ENCODE measurements at regions not wholly inside any gene's neighbourhood (a gene's known extent, or its start where the extent isn't known, plus 50 kb on each side); places are given as distances from the start of the nearest gene placed in this dataset.

DNA sequence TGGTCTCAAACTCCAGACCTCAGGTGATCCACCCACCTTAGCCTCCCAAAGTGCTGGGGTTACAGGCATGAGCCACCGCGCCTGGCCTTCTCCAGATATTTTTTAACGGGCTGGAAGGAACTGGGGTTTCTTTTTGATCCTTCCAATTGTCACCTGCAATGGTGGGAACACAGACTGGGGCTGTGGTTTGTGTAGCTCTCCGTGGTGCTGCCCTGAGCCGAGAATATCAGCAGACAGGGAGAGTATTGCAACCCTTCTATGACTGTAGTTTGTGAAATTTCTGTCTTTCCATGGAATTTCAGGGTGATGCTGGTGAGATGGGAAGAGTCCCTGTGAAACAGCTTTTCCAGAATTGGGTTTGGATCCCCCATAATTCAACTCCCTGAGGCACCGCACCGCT is 263.5 kb downstream of the ENGASE start:
- Histone ChIP-seq H2AFZ (ENCODE audit: low read depth, low read length, severe bottlenecking) (no peak overlapping the region), H3K9me3 (ENCODE audit: insufficient read depth, low read length) (no peaks in the 10 kb centered on the region), H3K27ac (ENCODE audit: low read depth, low read length) (no peak overlapping the region), H3K4me2 (ENCODE audit: low read depth, low read length, poor library complexity, severe bottlenecking) (no peak overlapping the region), H3F3A (ENCODE audit: insufficient read depth) (no peaks in the 10 kb centered on the region), H3K79me2 (ENCODE audit: insufficient read depth, low read length) (no peaks in the 10 kb centered on the region), H4K20me1 (ENCODE audit: low read depth, low read length) (no peaks in the 10 kb centered on the region), H3K36me3 (ENCODE audit: low read length) (no peaks in the 10 kb centered on the region), H3K9me2 (replicated peaks; ENCODE audit: insufficient read depth, low read length) (no peaks in the 10 kb centered on the region), H3K9ac (ENCODE audit: low read length) (no peak overlapping the region), H3K27me3 (ENCODE audit: low read length) (no peaks in the 10 kb centered on the region), H3K4me3 (ENCODE audit: insufficient read depth, low read length, poor library complexity, severe bottlenecking) (no peak overlapping the region)
- TF ChIP-seq EZH2phosphoT487 (conservative IDR thresholded peaks at IDR 0.05; ENCODE audit: low read length) = no peak
- TF ChIP-seq CTCF (IDR thresholded peaks at IDR 0.05; ENCODE audit: insufficient read depth, low read length, poor library complexity, severe bottlenecking) = no peak

DNA sequence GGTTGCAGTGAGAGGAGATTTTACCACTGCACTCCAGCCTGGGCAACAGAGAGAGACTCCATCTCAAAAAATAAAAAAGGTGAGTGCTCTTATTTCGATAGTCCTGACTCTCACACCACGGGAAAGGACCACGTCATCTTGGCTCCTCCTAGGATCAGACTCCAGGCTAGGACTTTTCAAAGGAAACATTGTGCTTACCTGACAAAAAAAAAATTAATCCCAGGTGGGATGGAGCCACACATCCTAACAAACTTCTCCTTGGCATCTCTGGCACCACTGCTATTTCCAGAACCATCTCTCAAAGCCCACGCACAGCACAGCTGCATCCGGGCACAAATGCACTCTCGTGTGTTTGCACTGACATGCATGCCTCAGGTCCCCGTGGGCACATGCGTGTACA is 262.4 kb downstream of the ENGASE start:
- no peak overlapping the region for H3K9ac ChIP-seq (ENCODE audit: low read length)
- H3K27ac ChIP-seq (ENCODE audit: low read depth, low read length) = no peak overlapping the region
- H3K9me2 ChIP-seq (replicated peaks; ENCODE audit: insufficient read depth, low read length) = no peaks in the 10 kb centered on the region
- no peak for TF ChIP-seq EZH2phosphoT487 (conservative IDR thresholded peaks at IDR 0.05; ENCODE audit: low read length)
- TF ChIP-seq CTCF (IDR thresholded peaks at IDR 0.05; ENCODE audit: insufficient read depth, low read length, poor library complexity, severe bottlenecking) = no peak
- no peak overlapping the region for H3K4me3 ChIP-seq (ENCODE audit: insufficient read depth, low read length, poor library complexity, severe bottlenecking)
- H3K4me2 ChIP-seq (ENCODE audit: low read depth, low read length, poor library complexity, severe bottlenecking) = no peak overlapping the region
- H3K36me3 ChIP-seq (ENCODE audit: low read length) = no peaks in the 10 kb centered on the region
- H3F3A ChIP-seq (ENCODE audit: insufficient read depth) = no peaks in the 10 kb centered on the region
- H3K9me3 ChIP-seq (ENCODE audit: insufficient read depth, low read length) = no peaks in the 10 kb centered on the region
- no peaks in the 10 kb centered on the region for H3K79me2 ChIP-seq (ENCODE audit: insufficient read depth, low read length)
- no peaks in the 10 kb centered on the region for H4K20me1 ChIP-seq (ENCODE audit: low read depth, low read length)
- no peak overlapping the region for H2AFZ ChIP-seq (ENCODE audit: low read depth, low read length, severe bottlenecking)
- no peaks in the 10 kb centered on the region for H3K27me3 ChIP-seq (ENCODE audit: low read length)

GRCh38 chr17:79335456-79335855 is 260.8 kb downstream of the ENGASE start:
- H3K9ac ChIP-seq (ENCODE audit: low read length) = no peak overlapping the region
- no peaks in the 10 kb centered on the region for H3K36me3 ChIP-seq (ENCODE audit: low read length)
- H3K9me3 ChIP-seq (ENCODE audit: insufficient read depth, low read length) = no peaks in the 10 kb centered on the region
- no peaks in the 10 kb centered on the region for H3K9me2 ChIP-seq (replicated peaks; ENCODE audit: insufficient read depth, low read length)
- H3K4me2 ChIP-seq (ENCODE audit: low read depth, low read length, poor library complexity, severe bottlenecking) = no peak overlapping the region
- H3K4me3 ChIP-seq (ENCODE audit: insufficient read depth, low read length, poor library complexity, severe bottlenecking) = no peak overlapping the region
- H4K20me1 ChIP-seq (ENCODE audit: low read depth, low read length) = no peaks in the 10 kb centered on the region
- H3F3A ChIP-seq (ENCODE audit: insufficient read depth) = no peaks in the 10 kb centered on the region
- TF ChIP-seq EZH2phosphoT487 (conservative IDR thresholded peaks at IDR 0.05; ENCODE audit: low read length) (no peak), CTCF (IDR thresholded peaks at IDR 0.05; ENCODE audit: insufficient read depth, low read length, poor library complexity, severe bottlenecking) (no peak)
- H2AFZ ChIP-seq (ENCODE audit: low read depth, low read length, severe bottlenecking) = no peak overlapping the region
- H3K27me3 ChIP-seq (ENCODE audit: low read length) = no peaks in the 10 kb centered on the region
- H3K79me2 ChIP-seq (ENCODE audit: insufficient read depth, low read length) = no peaks in the 10 kb centered on the region
- H3K27ac ChIP-seq (ENCODE audit: low read depth, low read length) = no peak overlapping the region

Data from SU-DHL-6 (cell line).